Mesodermal cell (in vitro differentiated cells): ENCODE measurements at regions not wholly inside any gene's neighbourhood (a gene's known extent, or its start where the extent isn't known, plus 50 kb on each side); places are given as distances from the start of the nearest gene placed in this dataset.

Experiments used
- H3K27ac ChIP-seq: 2 replicates; pipeline ENCODE4 v1.7.0; 2013; ENCODE audit warnings: mild to moderate bottlenecking, low read depth, low read length, moderate library complexity; ENCODE audit not compliant: severe bottlenecking
- H3K36me3 ChIP-seq: 2 replicates; pipeline ENCODE4 v1.7.1; 2013; ENCODE audit warnings: mild to moderate bottlenecking, low read length, moderate library complexity; ENCODE audit not compliant: control insufficient read depth, insufficient read depth
- H3K4me1 ChIP-seq: one replicate; pipeline ENCODE4 v1.7.1; 2013; ENCODE audit warnings: mild to moderate bottlenecking, low read length; ENCODE audit not compliant: insufficient read depth, control insufficient read depth, poor library complexity, severe bottlenecking
- H3K4me3 ChIP-seq: 2 replicates; pipeline ENCODE4 v1.7.0; 2013; ENCODE audit warnings: low read length, control low read depth, mild to moderate bottlenecking; ENCODE audit not compliant: insufficient read depth, poor library complexity, severe bottlenecking; ENCODE audit errors: extremely low read depth
- H3K9me3 ChIP-seq: 2 replicates; pipeline ENCODE4 v1.7.1; 2013; ENCODE audit warnings: mild to moderate bottlenecking, low read length, moderate library complexity; ENCODE audit not compliant: control insufficient read depth
- WGBS, 2 experiments: methylation state at CpG; one replicate each; pipeline ENCODE4 v1.1.5; 2013; ENCODE audit warnings: missing lambda C conversion rate in 2 of 2; ENCODE audit not compliant: insufficient coverage in 2 of 2; 5-methylcytosine and 5-hydroxymethylcytosine counted together

DNA sequence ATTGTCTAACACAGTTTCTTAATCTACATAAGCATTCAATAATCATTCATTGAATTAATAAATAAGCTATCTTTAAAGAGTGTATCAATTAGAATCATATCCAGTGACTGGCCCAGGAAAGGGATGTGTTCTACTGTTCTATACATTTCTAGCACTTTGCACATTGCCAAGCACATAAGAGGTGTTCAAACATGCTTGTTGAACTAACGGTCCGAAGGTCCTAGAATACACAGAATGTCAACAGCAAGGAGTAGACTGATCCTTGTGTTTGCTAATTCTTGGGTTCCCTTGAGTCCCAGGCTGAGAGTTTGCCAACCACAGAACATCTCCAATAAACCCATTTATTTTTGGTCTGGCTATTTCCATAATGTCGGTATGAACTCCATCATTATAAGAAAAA lies 331.7 kb upstream of the DCC start:
- Histone ChIP-seq H3K27ac (no peak overlapping the region), H3K36me3 (no peaks in the 10 kb centered on the region), H3K9me3 (no peaks in the 10 kb centered on the region), H3K4me1 (no peaks in the 10 kb centered on the region), H3K4me3 (no peak overlapping the region)
- WGBS, 2 experiments, result 50% methylated on average over 2 of the region's 3 CpGs

DNA sequence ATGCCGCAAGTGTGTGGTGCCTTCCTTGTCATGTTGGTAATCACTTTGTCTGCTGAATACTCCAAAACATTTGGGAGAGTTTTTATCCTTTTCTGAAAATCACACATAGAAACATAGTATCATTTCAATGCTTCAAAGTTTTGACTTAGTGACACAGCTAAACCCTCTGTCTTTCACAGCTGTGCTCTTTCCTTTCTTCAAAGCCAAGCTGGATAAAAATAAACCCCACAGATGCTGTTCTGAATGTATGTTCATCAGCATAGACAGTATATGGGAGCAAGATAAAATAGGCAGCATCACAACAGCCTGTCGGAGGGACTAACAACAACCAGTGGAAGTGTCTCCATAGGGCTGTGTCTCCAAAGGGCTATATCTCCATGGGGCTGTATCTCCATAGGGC lies 331.3 kb upstream of the DCC start:
- Histone ChIP-seq H3K4me1 (no peaks in the 10 kb centered on the region), H3K36me3 (no peaks in the 10 kb centered on the region), H3K27ac (no peak overlapping the region), H3K9me3 (no peaks in the 10 kb centered on the region), H3K4me3 (no peak overlapping the region)
- 78 to 88% methylated on average over 1 of the region's 2 CpGs for WGBS, 2 experiments

- Histone ChIP-seq H3K9me3 (no peaks in the 10 kb centered on the region), H3K27ac (no peak overlapping the region)
- WGBS, 2 experiments, result 83% methylated on average over 1 of the region's 1 CpG; no CpG with 5 or more reads in 1 of the 2 experiments
Observed at GRCh38 chr18:52009958-52010357, 330.0 kb upstream of the DCC start.

DNA sequence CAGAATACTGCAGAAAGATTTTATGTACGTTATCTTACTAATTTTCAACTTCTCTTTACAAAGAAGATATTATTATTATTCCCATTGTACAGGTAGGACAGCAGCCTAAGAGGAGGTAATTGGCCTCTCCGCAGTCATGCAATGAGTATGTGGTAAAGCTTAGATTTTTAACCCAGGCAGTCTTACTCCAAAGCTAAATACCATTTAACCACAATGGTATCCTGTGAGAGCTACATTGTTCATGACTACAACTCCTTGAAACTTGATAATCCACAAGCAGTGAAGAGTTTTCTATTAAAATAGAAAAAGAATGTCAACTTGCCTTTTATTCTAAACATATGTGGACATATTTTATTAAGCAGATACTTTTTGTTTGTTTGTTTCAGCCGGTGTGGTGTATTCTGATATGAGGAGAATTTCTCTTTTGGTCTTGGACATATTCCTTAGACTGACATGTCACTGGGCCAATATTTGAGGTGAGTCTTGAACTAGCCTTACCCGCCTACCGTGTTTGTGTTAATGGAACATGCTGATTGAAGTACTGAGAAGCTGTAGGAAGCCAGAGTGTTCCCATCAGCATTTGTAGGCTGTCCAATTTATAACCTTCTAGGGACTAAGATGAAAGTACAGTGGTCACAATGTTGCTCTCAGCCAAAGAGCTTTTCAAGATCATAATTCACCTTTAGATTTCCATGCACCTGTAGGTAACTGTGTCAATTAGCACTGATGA lies 293.9 kb upstream of the DCC start:
- Histone ChIP-seq H3K9me3 (no peaks in the 10 kb centered on the region), H3K4me3 (no peak overlapping the region), H3K36me3 (no peaks in the 10 kb centered on the region), H3K27ac (no peak overlapping the region), H3K4me1 (no peaks in the 10 kb centered on the region)
- 67 to 100% methylated on average over 1 to 3 of the region's 5 CpGs for WGBS, 2 experiments

More at GRCh38 chr18:52009958-52010357, 330.0 kb upstream of the DCC start:
- Histone ChIP-seq H3K36me3 (no peaks in the 10 kb centered on the region), H3K4me1 (no peaks in the 10 kb centered on the region), H3K4me3 (no peak overlapping the region)

DNA sequence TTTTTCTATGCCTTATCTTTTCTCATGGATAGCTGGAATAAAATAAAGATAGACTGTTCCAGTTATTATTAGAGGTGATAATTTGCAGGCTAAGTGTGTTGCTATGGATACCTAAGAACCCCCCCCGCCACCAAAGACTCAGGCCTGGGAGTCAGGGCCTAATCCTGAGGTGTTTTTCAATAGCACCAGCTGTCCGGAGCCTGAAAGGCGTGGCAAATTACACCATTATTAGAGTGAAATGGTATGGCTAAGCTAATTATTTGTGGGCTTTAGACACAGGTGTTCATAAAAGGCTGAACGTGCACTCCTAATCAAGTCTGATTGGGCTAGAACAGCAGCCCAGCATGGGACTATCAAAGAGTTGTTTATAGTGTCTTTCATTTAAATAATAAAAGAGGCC lies 293.2 kb upstream of the DCC start:
- no peaks in the 10 kb centered on the region for H3K9me3 ChIP-seq
- WGBS, 2 experiments, result 72 to 100% methylated on average over 1 to 3 of the region's 4 CpGs
- no peaks in the 10 kb centered on the region for H3K4me1 ChIP-seq
- no peaks in the 10 kb centered on the region for H3K36me3 ChIP-seq
- H3K27ac ChIP-seq, result no peak overlapping the region
- no peak overlapping the region for H3K4me3 ChIP-seq

DNA sequence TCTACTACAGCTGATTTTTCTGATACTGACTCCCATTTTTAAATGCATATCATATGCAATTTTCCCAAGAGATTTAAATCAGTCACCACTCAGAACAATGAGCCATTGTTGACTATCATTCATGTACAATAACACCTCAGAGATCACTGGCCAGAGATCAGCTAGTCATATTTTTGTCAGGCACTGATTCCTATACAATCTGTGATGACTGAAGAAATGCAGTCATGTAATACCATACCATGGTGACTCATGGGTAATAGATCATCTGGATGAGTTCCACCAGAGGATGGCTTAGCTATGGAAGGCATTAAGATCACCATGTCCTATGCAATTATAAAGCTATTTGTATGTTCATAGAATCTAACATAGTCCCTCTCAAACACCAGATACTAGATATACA lies 285.7 kb upstream of the DCC start:
- no peaks in the 10 kb centered on the region for H3K9me3 ChIP-seq
- H3K27ac ChIP-seq, result no peak overlapping the region
- H3K4me3 ChIP-seq, result no peak overlapping the region
- H3K36me3 ChIP-seq, result no peaks in the 10 kb centered on the region
- no peaks in the 10 kb centered on the region for H3K4me1 ChIP-seq

GRCh38 chr18:52060607-52061304 lies 279.2 kb upstream of the DCC start:
- no peak overlapping the region for H3K27ac ChIP-seq

DNA sequence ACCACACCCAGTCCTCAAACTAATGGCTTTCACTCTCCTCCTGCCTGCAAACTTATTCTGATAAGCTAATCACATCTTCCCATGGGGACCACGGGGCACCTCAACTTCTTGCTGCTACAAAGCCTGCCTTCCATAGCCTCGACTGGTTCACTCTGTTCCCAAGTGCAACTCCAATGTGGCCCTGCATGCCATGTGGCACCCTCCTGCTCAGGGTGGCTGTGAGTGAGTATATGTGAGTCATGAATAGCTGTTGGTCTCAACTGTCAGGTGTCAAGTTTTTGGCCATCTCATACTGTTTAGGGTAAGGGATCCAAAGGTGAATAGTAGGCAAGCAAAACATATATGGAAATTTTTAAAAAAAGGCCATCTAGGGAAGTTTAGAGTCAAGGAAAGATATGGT lies 276.1 kb upstream of the DCC start:
- Histone ChIP-seq H3K4me3 (no peak overlapping the region), H3K4me1 (no peaks in the 10 kb centered on the region), H3K27ac (no peak overlapping the region), H3K9me3 (no peaks in the 10 kb centered on the region), H3K36me3 (no peaks in the 10 kb centered on the region)
- 67 to 100% methylated on average over 1 to 2 of the region's 2 CpGs for WGBS, 2 experiments

More at GRCh38 chr18:52060607-52061304, 279.2 kb upstream of the DCC start:
- no peaks in the 10 kb centered on the region for H3K9me3 ChIP-seq
- H3K4me1 ChIP-seq, result no peaks in the 10 kb centered on the region
- H3K4me3 ChIP-seq, result no peak overlapping the region
- no peaks in the 10 kb centered on the region for H3K36me3 ChIP-seq
- 0 to 29% methylated on average over 1 to 2 of the region's 4 CpGs for WGBS, 2 experiments

DNA sequence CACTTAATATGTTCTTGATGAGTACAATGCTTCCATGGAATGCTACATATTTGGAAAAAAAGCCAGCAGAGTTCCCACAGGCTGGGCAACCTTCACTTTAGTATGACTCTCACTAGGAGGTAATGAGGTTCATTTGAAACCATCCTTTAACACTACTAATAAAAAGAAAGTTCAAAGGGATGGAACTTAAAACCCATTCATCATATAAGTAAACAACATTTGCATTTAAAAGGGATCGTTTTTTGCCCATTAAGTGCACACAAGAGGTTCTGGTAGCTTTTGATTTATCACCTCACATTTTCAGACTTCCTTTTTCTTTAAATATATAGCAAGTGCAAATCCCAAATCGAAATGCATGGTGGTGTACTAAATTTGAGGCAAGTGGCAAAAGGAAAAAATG lies 270.8 kb upstream of the DCC start:
- Histone ChIP-seq H3K4me3 (no peak overlapping the region), H3K4me1 (no peaks in the 10 kb centered on the region), H3K9me3 (no peaks in the 10 kb centered on the region), H3K27ac (no peak overlapping the region), H3K36me3 (no peaks in the 10 kb centered on the region)
- WGBS, 2 experiments, result 10% methylated on average over 1 of the region's 2 CpGs; no CpG with 5 or more reads in 1 of the 2 experiments

- no peaks in the 10 kb centered on the region for H3K36me3 ChIP-seq
- H3K9me3 ChIP-seq, result no peaks in the 10 kb centered on the region
- H3K4me3 ChIP-seq, result no peak overlapping the region
- H3K4me1 ChIP-seq, result no peaks in the 10 kb centered on the region
- no peak overlapping the region for H3K27ac ChIP-seq
- 90 to 100% methylated on average over 1 to 2 of the region's 4 CpGs for WGBS, 2 experiments
Observed at GRCh38 chr18:52070291-52070756, 269.7 kb upstream of the DCC start.
